ENCODE measurements at regions not wholly inside any gene's neighbourhood (a gene's known extent, or its start where the extent isn't known, plus 50 kb on each side); places are given as distances from the start of the nearest gene placed in this dataset.
A peak's percentile ranks its signal among the peaks of the same experiment; 100 is the strongest.

DNA sequence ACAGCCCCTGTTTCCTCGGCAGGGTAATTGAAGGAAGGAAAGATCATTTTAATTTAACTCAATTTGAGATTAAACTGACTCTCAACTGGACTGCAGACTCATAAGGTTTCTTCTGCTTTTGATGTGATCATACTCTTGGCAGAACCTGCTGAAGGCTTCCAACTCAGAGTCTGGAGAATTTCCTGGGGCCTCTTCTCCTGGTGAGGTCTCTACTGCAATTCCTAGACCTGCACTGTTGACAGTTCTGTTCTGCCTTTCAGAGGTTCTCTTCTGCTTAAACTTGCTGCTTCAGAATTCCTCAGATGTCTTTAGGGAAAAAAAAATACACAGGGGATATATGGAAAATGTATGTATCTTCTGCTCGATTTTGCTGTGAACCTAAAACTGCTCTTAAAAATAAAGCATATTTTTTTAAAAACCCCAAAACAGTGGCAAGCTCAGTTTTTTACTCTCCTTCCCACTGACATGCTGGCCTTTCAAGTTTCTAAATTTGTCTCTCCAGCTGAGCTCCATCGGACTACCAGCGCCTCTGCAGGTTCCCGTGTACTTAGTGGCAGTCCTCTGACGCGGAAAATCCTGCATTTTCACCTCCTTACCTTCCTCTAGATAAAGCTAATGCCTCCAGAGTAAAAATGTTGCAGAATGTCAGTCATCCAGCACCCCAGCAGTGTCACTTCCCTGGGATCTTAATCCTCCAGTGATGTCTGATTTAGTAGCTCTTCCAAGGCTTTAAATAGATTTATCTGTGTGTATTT lies 733.5 kb upstream of the SGCG start:
- DNase-seq: no peak
- Histone ChIP-seq H3K36me3 (replicated peaks; ENCODE audit: control insufficient read depth, insufficient read depth, low read length) (no peaks in the 10 kb centered on the region), H3K4me3 (ENCODE audit: insufficient read depth, low read depth, low read length) (no peak overlapping the region), H3K27me3 (ENCODE audit: control insufficient read depth, insufficient read depth, low read length) (no peaks in the 10 kb centered on the region)

DNA sequence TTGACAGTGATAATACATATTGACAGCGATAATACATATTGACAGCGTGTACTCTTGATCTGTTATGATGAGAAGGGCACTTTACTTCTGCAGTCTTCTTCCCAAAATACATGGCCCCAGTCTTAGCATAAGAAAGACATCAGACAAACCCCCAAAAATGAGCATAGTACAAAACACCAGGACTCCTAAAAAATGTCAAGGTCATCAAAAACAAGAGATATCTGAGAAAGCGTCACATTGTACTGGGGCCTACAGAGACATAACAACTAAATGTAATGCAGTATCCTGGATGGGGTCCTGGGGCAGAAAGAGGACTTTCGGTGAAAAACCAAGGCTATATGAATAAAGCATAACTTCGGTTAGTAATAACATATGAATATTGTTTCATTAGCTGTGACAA lies 731.5 kb upstream of the SGCG start:
- Histone ChIP-seq H3K27me3 (ENCODE audit: control insufficient read depth, insufficient read depth, low read length) (no peaks in the 10 kb centered on the region), H3K36me3 (replicated peaks; ENCODE audit: control insufficient read depth, insufficient read depth, low read length) (no peaks in the 10 kb centered on the region), H3K4me3 (ENCODE audit: insufficient read depth, low read depth, low read length) (no peak overlapping the region)
- DNase-seq: no peak

DNA sequence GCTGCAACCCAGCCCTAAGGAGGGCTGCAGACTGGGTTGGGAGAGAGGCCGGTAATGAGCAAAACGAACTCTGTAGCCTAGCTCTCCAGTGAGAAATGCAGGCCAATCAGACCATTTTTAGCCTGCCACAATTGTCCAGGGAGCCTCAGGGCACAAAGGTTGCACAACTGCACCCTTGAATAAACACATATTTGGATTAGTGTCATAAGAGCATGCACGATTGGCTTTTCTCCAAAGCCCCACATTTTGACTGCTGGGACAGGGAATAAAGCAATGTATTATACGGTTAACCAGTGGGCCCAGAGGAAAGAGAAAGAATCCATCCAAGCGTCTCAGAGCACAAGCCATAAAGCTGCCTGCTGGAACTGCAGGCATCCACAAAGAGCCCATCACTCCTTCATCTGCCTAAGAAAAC lies 729.4 kb upstream of the SGCG start:
- no peak for DNase-seq

DNA sequence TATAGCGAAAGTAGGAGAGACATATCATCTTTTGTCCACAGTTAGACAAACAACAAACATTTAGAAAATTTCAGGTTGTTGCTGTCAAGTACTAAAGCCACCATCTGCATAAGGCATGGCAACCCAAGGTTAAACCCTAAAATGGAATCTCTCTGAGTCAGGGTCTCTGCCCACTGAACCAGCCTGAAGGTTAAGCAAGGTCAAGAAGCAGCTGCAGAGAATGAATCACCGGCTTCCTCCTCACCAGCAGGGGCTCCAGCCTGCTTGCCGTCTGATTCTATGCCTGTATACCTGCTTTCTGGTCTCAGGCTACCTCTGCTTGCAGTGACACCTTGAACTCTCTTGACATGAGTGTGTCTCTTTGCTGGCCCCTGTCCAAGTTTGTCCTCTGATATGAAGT lies 726.2 kb upstream of the SGCG start:
- no peaks in the 10 kb centered on the region for H3K36me3 ChIP-seq (replicated peaks; ENCODE audit: control insufficient read depth, insufficient read depth, low read length)
- H3K4me3 ChIP-seq (ENCODE audit: insufficient read depth, low read depth, low read length): no peak overlapping the region
- DNase-seq: peak; percentile 11
- no peaks in the 10 kb centered on the region for H3K27me3 ChIP-seq (ENCODE audit: control insufficient read depth, insufficient read depth, low read length)

More for the DNA sequence above, 729.4 kb upstream of the SGCG start:
- no peaks in the 10 kb centered on the region for H3K36me3 ChIP-seq (replicated peaks; ENCODE audit: control insufficient read depth, insufficient read depth, low read length)
- no peaks in the 10 kb centered on the region for H3K27me3 ChIP-seq (ENCODE audit: control insufficient read depth, insufficient read depth, low read length)
- no peak overlapping the region for H3K4me3 ChIP-seq (ENCODE audit: insufficient read depth, low read depth, low read length)

DNA sequence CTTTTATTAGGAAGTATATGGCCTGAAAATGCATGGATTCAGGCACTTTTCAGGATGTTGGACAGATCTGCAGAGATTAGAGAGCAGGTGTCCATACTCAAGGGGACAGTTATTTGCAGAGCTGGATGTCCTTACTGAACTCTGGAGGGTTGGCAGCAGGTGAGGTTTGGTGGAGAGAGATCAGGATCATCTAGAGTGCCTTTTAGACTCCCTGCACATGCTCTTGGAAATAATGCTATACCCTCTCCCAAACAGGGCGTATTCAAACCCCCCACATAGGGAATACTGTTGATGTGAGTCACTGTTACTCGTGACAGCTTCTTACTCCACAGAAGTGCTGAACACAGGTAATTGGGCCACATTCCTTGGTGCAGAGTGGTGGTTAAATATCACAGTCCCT lies 725.7 kb upstream of the SGCG start:
- Histone ChIP-seq H3K27me3 (ENCODE audit: control insufficient read depth, insufficient read depth, low read length) (no peaks in the 10 kb centered on the region), H3K4me3 (ENCODE audit: insufficient read depth, low read depth, low read length) (no peak overlapping the region), H3K36me3 (replicated peaks; ENCODE audit: control insufficient read depth, insufficient read depth, low read length) (no peaks in the 10 kb centered on the region)
- no peak for DNase-seq

DNA sequence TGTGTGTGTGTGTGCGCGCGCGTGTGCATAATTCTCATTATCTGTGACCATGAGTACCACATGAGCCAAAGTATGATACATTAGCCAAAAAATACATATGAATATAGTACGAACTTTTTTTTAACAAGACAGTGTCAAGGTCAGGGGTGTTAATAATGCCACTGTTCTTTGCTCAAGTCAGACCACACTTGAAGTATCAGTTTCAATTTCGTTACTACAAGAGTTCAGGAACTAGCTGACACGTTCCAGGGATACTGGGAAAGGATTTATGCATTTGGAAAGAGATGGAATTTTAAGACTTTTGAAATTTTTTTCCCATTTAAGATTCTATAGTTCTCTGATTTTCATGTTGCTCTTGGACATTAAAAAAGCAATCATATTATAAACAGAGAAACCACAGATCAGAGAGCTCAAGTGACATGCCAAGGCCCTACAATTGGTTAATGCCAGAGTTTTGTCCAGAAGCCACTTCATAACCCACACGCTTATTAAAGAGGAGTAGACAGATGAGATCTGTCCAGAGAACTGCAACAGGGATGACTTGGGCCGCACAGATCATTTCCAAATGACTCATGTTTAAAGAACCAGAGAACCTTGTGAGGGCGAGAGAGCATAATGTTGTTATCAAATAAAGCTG lies 718.8 kb upstream of the SGCG start:
- H3K4me3 ChIP-seq (ENCODE audit: insufficient read depth, low read depth, low read length): no peak overlapping the region
- no peaks in the 10 kb centered on the region for H3K36me3 ChIP-seq (replicated peaks; ENCODE audit: control insufficient read depth, insufficient read depth, low read length)
- DNase-seq: no peak
- H3K27me3 ChIP-seq (ENCODE audit: control insufficient read depth, insufficient read depth, low read length): no peaks in the 10 kb centered on the region

DNA sequence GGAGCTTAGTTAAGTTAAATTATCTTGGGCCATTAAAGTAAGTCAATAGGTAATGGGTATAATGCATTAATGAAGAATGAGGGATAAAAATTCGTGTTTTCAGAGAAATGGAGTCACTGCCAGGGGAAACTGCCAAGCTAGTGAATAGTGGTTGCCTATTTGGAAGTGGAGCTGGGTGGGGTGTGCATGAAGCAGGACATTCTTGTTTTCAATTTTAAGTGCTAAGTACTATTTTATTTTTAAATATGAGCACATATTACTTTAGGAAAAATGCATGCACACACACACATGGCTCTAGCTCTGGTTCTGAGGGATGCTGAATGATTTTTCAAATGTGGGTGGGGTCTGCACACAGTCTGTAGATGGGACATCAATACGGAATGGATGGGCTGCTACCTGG lies 717.7 kb upstream of the SGCG start:
- Histone ChIP-seq H3K27me3 (ENCODE audit: control insufficient read depth, insufficient read depth, low read length) (no peaks in the 10 kb centered on the region), H3K36me3 (replicated peaks; ENCODE audit: control insufficient read depth, insufficient read depth, low read length) (no peaks in the 10 kb centered on the region), H3K4me3 (ENCODE audit: insufficient read depth, low read depth, low read length) (no peak overlapping the region)
- DNase-seq: no peak

DNA sequence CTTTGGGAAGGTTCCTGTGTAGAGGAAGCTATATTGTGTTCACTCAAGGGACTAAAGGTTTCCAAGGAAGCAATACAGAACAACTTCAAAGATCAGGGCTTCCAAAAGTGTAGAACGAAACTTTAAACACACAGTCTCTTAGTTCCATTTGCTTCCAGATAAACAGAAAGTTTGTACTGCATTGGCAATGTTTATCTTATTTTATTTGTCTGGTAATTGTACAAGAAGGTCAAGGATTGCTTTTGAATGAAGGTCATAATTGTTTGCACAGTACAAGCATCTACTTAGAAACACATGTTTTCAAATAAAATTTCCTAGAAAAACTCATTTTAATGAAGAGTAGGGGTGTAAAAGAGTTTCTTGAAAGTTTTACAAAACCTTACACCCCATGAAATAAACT lies 712.7 kb upstream of the SGCG start:
- no peaks in the 10 kb centered on the region for H3K36me3 ChIP-seq (replicated peaks; ENCODE audit: control insufficient read depth, insufficient read depth, low read length)
- H3K4me3 ChIP-seq (ENCODE audit: insufficient read depth, low read depth, low read length): no peak overlapping the region
- H3K27me3 ChIP-seq (ENCODE audit: control insufficient read depth, insufficient read depth, low read length): no peaks in the 10 kb centered on the region
- DNase-seq: no peak

DNA sequence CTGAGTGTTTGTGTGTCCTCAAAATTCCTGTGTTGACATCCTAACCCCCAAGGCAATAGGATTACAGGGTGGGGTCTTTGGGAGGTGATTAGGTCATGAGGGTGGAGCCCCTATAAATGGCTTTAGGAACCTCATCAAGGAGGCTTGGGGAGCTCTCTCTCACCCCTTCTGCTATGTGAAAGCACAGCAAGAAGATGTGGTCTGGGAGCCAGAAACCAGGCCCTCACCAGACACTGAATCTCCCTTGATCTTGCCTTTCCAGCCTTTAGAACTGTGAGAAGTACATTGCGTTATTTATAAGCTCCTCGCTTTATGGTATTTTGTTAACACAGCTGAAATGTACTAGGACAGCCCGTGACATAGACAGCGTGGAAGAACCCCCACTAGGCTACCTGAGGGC lies 712.0 kb upstream of the SGCG start:
- no peaks in the 10 kb centered on the region for H3K36me3 ChIP-seq (replicated peaks; ENCODE audit: control insufficient read depth, insufficient read depth, low read length)
- DNase-seq: no peak
- no peaks in the 10 kb centered on the region for H3K27me3 ChIP-seq (ENCODE audit: control insufficient read depth, insufficient read depth, low read length)
- no peak overlapping the region for H3K4me3 ChIP-seq (ENCODE audit: insufficient read depth, low read depth, low read length)

DNA sequence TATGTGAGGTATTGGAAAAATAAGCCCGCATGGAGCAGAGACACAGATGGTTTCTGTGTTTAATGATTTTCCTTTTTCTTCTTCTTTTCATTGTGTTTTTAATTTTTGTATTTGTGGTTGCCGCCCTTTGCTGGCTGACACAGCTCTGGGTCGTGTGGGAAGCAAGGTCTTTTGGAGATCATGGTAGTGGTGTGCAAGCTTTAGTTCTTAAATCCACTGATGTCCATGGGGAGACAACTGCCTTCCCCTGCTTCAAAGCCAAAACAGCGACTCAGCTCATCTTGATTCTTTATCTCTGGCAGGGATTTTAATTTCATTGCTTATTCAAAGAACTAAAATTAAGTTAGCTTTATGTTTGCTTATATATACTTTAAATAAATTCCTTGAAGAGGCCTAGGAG lies 711.3 kb upstream of the SGCG start:
- no peaks in the 10 kb centered on the region for H3K27me3 ChIP-seq (ENCODE audit: control insufficient read depth, insufficient read depth, low read length)
- no peak for DNase-seq
- no peaks in the 10 kb centered on the region for H3K36me3 ChIP-seq (replicated peaks; ENCODE audit: control insufficient read depth, insufficient read depth, low read length)
- H3K4me3 ChIP-seq (ENCODE audit: insufficient read depth, low read depth, low read length): no peak overlapping the region

DNA sequence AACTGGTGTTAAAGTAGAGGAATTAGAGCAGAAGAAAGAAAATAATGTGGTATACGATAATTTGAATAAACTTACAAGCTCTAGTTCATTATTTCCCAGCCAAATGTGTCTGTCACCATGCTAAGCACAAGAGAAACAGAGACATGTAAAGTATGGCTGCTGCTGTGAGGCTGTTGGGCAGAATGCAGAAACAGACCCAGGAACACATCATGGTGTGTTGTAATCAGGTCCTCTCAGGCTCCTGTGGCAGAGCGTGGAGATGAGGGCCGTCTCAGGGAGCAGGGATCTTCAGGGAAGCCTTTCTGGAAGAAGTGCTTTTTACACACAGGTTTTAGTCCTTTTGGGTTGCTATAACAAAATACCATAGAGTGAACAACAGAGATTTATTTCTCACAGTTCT lies 710.7 kb upstream of the SGCG start:
- no peak for DNase-seq
- H3K4me3 ChIP-seq (ENCODE audit: insufficient read depth, low read depth, low read length): no peak overlapping the region
- no peaks in the 10 kb centered on the region for H3K36me3 ChIP-seq (replicated peaks; ENCODE audit: control insufficient read depth, insufficient read depth, low read length)
- no peaks in the 10 kb centered on the region for H3K27me3 ChIP-seq (ENCODE audit: control insufficient read depth, insufficient read depth, low read length)

DNA sequence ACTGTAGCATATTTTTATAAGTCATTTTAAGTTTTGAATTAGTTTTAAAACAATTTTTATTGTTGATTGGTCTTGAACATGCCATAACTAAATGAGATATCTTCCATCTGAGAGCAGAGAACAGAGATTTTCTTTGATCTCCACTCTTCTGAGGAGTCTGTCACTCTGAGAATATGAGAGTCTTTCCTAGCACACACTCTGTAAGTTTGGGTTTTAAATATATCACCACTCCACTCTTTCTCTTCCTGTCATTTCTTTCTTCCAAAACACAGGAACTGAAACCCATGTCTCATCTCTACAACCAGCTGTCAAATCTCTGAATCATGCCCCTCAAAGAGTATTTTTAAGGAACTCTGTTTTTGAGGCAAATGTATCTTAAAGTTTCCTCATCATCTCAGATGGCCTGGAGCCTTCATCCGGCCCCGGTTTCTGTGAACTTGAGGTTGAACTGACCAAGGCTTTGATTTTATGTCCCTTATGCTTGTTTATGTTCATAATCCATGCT lies 698.2 kb upstream of the SGCG start:
- Histone ChIP-seq H3K27me3 (ENCODE audit: control insufficient read depth, insufficient read depth, low read length) (no peaks in the 10 kb centered on the region), H3K4me3 (ENCODE audit: insufficient read depth, low read depth, low read length) (no peak overlapping the region), H3K36me3 (replicated peaks; ENCODE audit: control insufficient read depth, insufficient read depth, low read length) (no peaks in the 10 kb centered on the region)
- DNase-seq: no peak

DNA sequence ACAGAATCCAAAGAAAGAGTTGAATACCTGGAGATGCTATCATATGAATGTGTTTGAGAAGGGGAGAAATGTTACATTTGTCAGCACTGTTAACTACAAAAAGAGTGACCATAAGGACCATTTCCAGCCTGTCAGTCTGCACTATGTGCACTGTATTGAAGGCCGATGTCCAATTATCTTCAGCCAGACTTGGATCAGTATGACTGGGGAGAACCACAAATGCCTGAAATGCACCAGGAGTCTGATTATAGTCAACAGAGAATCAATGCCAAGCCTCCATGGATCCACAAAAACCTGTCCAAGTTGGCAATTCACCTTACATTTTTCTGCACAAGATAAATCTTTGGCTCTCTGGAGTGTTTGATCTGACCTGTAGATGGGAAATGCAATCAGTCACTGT lies 697.5 kb upstream of the SGCG start:
- DNase-seq: no peak
- Histone ChIP-seq H3K4me3 (ENCODE audit: insufficient read depth, low read depth, low read length) (no peak overlapping the region), H3K36me3 (replicated peaks; ENCODE audit: control insufficient read depth, insufficient read depth, low read length) (no peaks in the 10 kb centered on the region), H3K27me3 (ENCODE audit: control insufficient read depth, insufficient read depth, low read length) (no peaks in the 10 kb centered on the region)

DNA sequence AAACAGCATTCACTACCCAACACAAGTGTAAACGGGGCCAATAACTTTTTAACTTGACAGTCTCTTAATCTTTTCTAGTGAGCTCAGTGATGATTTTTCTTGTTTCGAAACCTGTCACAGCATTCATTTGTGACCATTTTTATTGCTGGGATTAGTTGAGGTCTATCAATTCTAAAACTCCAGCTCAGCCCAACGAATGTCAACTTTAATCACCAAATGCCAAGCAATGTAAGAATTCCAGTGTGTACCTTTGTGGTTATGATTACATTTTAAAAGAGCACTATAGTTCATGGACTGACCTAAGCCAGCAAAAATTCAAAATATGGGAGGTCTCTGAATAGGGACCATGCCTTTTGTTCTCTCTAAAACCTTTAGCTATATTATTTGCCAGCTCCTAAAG lies 694.3 kb upstream of the SGCG start:
- Histone ChIP-seq H3K4me3 (ENCODE audit: insufficient read depth, low read depth, low read length) (no peak overlapping the region), H3K36me3 (replicated peaks; ENCODE audit: control insufficient read depth, insufficient read depth, low read length) (no peaks in the 10 kb centered on the region), H3K27me3 (ENCODE audit: control insufficient read depth, insufficient read depth, low read length) (no peaks in the 10 kb centered on the region)
- no peak for DNase-seq

DNA sequence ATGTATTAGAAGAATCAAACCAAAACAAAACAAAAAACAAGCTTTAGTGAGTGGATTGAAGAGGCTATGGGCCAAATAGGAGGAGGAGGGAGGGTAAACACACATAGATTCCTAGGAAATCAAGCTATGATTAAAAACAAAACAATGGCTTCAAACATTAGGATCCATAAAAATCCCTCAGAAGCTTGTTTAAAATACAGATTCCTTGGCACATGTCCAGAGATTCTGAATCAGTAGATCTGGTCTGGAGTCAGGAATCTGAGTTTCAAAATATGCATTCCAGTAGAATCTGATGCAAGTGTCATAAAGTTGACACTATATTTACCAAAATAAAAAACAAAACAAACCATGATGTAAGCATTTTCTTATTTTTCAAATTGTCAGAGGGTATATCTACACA lies 692.8 kb upstream of the SGCG start:
- no peak overlapping the region for H3K4me3 ChIP-seq (ENCODE audit: insufficient read depth, low read depth, low read length)
- DNase-seq: no peak
- H3K27me3 ChIP-seq (ENCODE audit: control insufficient read depth, insufficient read depth, low read length): no peaks in the 10 kb centered on the region
- no peaks in the 10 kb centered on the region for H3K36me3 ChIP-seq (replicated peaks; ENCODE audit: control insufficient read depth, insufficient read depth, low read length)
